H9 (cell line): ENCODE measurements at regions not wholly inside any gene's neighbourhood (a gene's known extent, or its start where the extent isn't known, plus 50 kb on each side); places are given as distances from the start of the nearest gene placed in this dataset.

ENCODE experiments used
- DNase-seq: peaks from one replicate; pipeline ENCODE4 v3.0.0-alpha.2; 2017
- H2AFZ ChIP-seq: one replicate; pipeline ENCODE4 v1.6.1; 2013; ENCODE audit warnings: mild to moderate bottlenecking, low read length, control low read depth, moderate library complexity
- H2AK5ac ChIP-seq: 2 replicates; pipeline ENCODE4 v1.6.1; 2013; ENCODE audit warnings: low read length, control low read depth, mixed read lengths; ENCODE audit not compliant: insufficient read length
- H2BK120ac ChIP-seq: one replicate; pipeline ENCODE4 v1.6.1; 2013; ENCODE audit warnings: low read depth, mild to moderate bottlenecking, low read length, control low read depth, inconsistent platforms; ENCODE audit not compliant: poor library complexity, severe bottlenecking
- H2BK12ac ChIP-seq: 2 replicates; pipeline ENCODE4 v1.6.1; 2013; ENCODE audit warnings: low read length, control low read depth, mixed read lengths, low read depth; ENCODE audit not compliant: insufficient read length
- H2BK15ac ChIP-seq: 2 replicates; pipeline ENCODE4 v1.6.1; 2013; ENCODE audit warnings: low read depth, low read length, control low read depth
- H2BK20ac ChIP-seq: one replicate; pipeline ENCODE4 v1.6.1; 2013; ENCODE audit warnings: low read depth, mild to moderate bottlenecking, low read length, control low read depth, inconsistent platforms; ENCODE audit not compliant: poor library complexity, severe bottlenecking
- H2BK5ac ChIP-seq: 2 replicates; pipeline ENCODE4 v1.6.1; 2013; ENCODE audit warnings: low read length, control low read depth, mixed read lengths; ENCODE audit not compliant: insufficient read length
- H3K14ac ChIP-seq: 2 replicates; pipeline ENCODE4 v1.6.1; 2013; ENCODE audit warnings: low read length, control low read depth; ENCODE audit not compliant: insufficient read depth
- H3K18ac ChIP-seq: 2 replicates; pipeline ENCODE4 v1.6.1; 2013; ENCODE audit warnings: low read depth, mild to moderate bottlenecking, mixed read lengths, low read length, control low read depth; ENCODE audit not compliant: insufficient read length
- H3K23ac ChIP-seq: 2 replicates; pipeline ENCODE4 v1.6.1; 2013; ENCODE audit warnings: low read length, control low read depth, mixed read lengths, low read depth; ENCODE audit not compliant: insufficient read length
- H3K23me2 ChIP-seq: 2 replicates; pipeline ENCODE4 v1.6.1; 2013; ENCODE audit warnings: low read depth, mild to moderate bottlenecking, mixed read lengths, low read length, control low read depth; ENCODE audit not compliant: insufficient read length, poor library complexity, severe bottlenecking
- H3K27ac ChIP-seq: 2 replicates; pipeline ENCODE4 v1.5.1; 2013; ENCODE audit warnings: low read length, control low read depth, mixed read lengths, low read depth; ENCODE audit not compliant: insufficient read length
- H3K27me3 ChIP-seq: 2 replicates; pipeline ENCODE4 v1.6.1; 2013; ENCODE audit warnings: low read length, control low read depth, inconsistent platforms; ENCODE audit not compliant: insufficient read depth
- H3K4ac ChIP-seq: 2 replicates; pipeline ENCODE4 v1.6.1; 2013; ENCODE audit warnings: low read depth, mild to moderate bottlenecking, control low read depth, inconsistent platforms, low read length, moderate library complexity
- H3K4me1 ChIP-seq: 2 replicates; pipeline ENCODE4 v1.6.1; 2013; ENCODE audit warnings: low read length, control low read depth, inconsistent platforms; ENCODE audit not compliant: insufficient read depth
- H3K4me2 ChIP-seq: 2 replicates; pipeline ENCODE4 v1.6.1; 2013; ENCODE audit warnings: low read length, control low read depth, mixed read lengths; ENCODE audit not compliant: insufficient read length, insufficient read depth
- H3K56ac ChIP-seq: 2 replicates; pipeline ENCODE4 v1.6.1; 2013; ENCODE audit warnings: low read depth, mild to moderate bottlenecking, mixed read lengths, low read length, control low read depth; ENCODE audit not compliant: insufficient read length
- H3K79me1 ChIP-seq: 2 replicates; pipeline ENCODE4 v1.6.1; 2013; ENCODE audit warnings: low read depth, mild to moderate bottlenecking, moderate library complexity, low read length, control low read depth, inconsistent platforms; ENCODE audit not compliant: insufficient read depth, poor library complexity, severe bottlenecking
- H3K79me2 ChIP-seq: 2 replicates; pipeline ENCODE4 v1.6.1; 2013; ENCODE audit warnings: low read length, control low read depth, inconsistent platforms; ENCODE audit not compliant: insufficient read depth
- H3K9ac ChIP-seq: 2 replicates; pipeline ENCODE4 v1.6.1; 2013; ENCODE audit warnings: low read length, control low read depth, mixed read lengths; ENCODE audit not compliant: insufficient read length; ENCODE audit errors: extremely low read depth
- H3K9me3 ChIP-seq: one replicate; pipeline ENCODE4 v1.6.1; 2013; ENCODE audit warnings: low read depth, low read length, inconsistent platforms; ENCODE audit not compliant: control insufficient read depth
- H3T11ph ChIP-seq: one replicate; pipeline ENCODE4 v1.6.1; 2013; ENCODE audit warnings: mild to moderate bottlenecking, low read length, control low read depth, inconsistent platforms
- H4K20me1 ChIP-seq: one replicate; pipeline ENCODE4 v1.6.1; 2013; ENCODE audit not compliant: control insufficient read depth, insufficient read length, insufficient read depth
- H4K5ac ChIP-seq: 2 replicates; pipeline ENCODE4 v1.6.1; 2013; ENCODE audit warnings: low read depth, mild to moderate bottlenecking, mixed read lengths, low read length, control low read depth; ENCODE audit not compliant: insufficient read length
- H4K8ac ChIP-seq: replicated peaks from 2 replicates; pipeline ENCODE4 v1.6.1; 2013; ENCODE audit warnings: low read length, control low read depth, mixed read lengths, low read depth; ENCODE audit not compliant: insufficient read length
- H4K91ac ChIP-seq: 2 replicates; pipeline ENCODE4 v1.6.1; 2013; ENCODE audit warnings: low read depth, mild to moderate bottlenecking, moderate library complexity, mixed read lengths, low read length, control low read depth; ENCODE audit not compliant: insufficient read length
- H3K27ac Mint-ChIP-seq, 3 experiments: 2 replicates in 2 of 3; 3 replicates in 1 of 3; pipeline ENCODE4 v1.8.0; 2020 to 2021; ENCODE audit warnings: mixed read lengths in 3 of 3, mild to moderate bottlenecking in 1 of 3, moderate library complexity in 1 of 3
- H3K27me3 Mint-ChIP-seq: 2 replicates; pipeline ENCODE4 v1.8.0; 2021; ENCODE audit warnings: low read depth, mild to moderate bottlenecking, moderate library complexity, mixed read lengths
- H3K36me3 Mint-ChIP-seq, 3 experiments: 2 replicates in 2 of 3; 3 replicates in 1 of 3; pipeline ENCODE4 v1.8.0; 2020 to 2021; ENCODE audit warnings: low read depth in 3 of 3, mixed read lengths in 3 of 3; ENCODE audit not compliant: insufficient read depth in 1 of 3
- H3K4me1 Mint-ChIP-seq, 2 experiments: 2 replicates each; pipeline ENCODE4 v1.8.0; 2020; ENCODE audit warnings: mixed read lengths in 2 of 2
- H3K4me3 Mint-ChIP-seq, 2 experiments: 2 replicates in 1 of 2; 3 replicates in 1 of 2; pipeline ENCODE4 v1.8.0; 2020 to 2021; ENCODE audit warnings: mild to moderate bottlenecking in 2 of 2, mixed read lengths in 2 of 2, moderate library complexity in 1 of 2
- H3K9me3 Mint-ChIP-seq, 2 experiments: 2 replicates in 1 of 2; 3 replicates in 1 of 2; pipeline ENCODE4 v1.8.0; 2020; ENCODE audit warnings: mild to moderate bottlenecking in 2 of 2, mixed read lengths in 2 of 2, moderate library complexity in 1 of 2
- CTCF ChIP-seq: fragments of 200-600 bp; sonication (generic); conservative IDR thresholded peaks from 3 replicates; pipeline ENCODE4 v1.8.0; 2021; ENCODE audit warnings: antibody characterized with exemption, mild to moderate bottlenecking
- WGBS: extraction: QIAGEN DNeasy Blood & Tissue Kit; methylation state at CpG from one replicate; pipeline ENCODE4 v1.1.7; 2013; ENCODE audit warnings: missing lambda C conversion rate, low lambda C conversion rate, mixed read lengths; ENCODE audit not compliant: insufficient read length; ENCODE audit errors: extremely low coverage; 5-methylcytosine and 5-hydroxymethylcytosine counted together

DNA sequence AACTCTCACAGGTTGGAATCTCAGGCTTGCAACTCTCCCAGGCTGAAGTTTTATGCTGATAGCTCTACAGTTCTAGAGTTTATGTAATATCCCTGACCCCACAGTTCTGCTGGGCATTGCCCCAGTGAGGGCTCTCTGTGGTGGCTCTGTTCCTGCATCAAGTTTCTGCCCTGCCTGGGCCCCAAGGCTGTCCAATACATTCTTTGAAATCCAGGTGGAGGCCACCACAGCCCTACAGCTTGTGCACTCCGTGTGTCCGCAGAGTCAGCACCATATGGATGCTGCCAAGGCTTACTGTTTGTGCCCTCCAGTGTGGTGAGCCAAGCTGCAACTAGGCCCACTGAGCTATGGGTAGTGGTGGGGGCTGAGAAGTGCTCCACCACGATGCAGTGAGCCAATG lies 1141.2 kb upstream of the EPHA6 start:
- H3K9ac ChIP-seq, result no peak overlapping the region
- no peak overlapping the region for H3K27ac Mint-ChIP-seq
- no peak overlapping the region for H2AK5ac ChIP-seq

More for the DNA sequence above, 1141.2 kb upstream of the EPHA6 start:
- H4K91ac ChIP-seq, result no peak overlapping the region
- no peaks in the 10 kb centered on the region for H3K79me2 ChIP-seq
- Mint-ChIP-seq H3K9me3 (no peaks in the 10 kb centered on the region), H3K36me3 (no peaks in the 10 kb centered on the region), H3K4me3 (no peak overlapping the region), H3K4me1 (no peaks in the 10 kb centered on the region), H3K27me3 (no peaks in the 10 kb centered on the region)
- no peak overlapping the region for H4K5ac ChIP-seq
- no peaks in the 10 kb centered on the region for H4K20me1 ChIP-seq
- no CpG with 5 or more reads among the region's 3 CpGs for WGBS
- no peak overlapping the region for H3K4me2 ChIP-seq
- H3T11ph ChIP-seq, result no peak overlapping the region
- H3K23me2 ChIP-seq, result no peaks in the 10 kb centered on the region
- H2BK12ac ChIP-seq, result no peak overlapping the region
- H2BK5ac ChIP-seq, result no peak overlapping the region
- no peaks in the 10 kb centered on the region for H3K4me1 ChIP-seq
- H3K23ac ChIP-seq, result no peak overlapping the region
- no peak overlapping the region for H2BK120ac ChIP-seq
- no peaks in the 10 kb centered on the region for H3K27me3 ChIP-seq
- H2AFZ ChIP-seq, result no peak overlapping the region
- H3K9me3 ChIP-seq, result no peaks in the 10 kb centered on the region
- H3K79me1 ChIP-seq, result no peaks in the 10 kb centered on the region
- no peak for TF ChIP-seq CTCF
- H4K8ac ChIP-seq, result no peak overlapping the region
- H3K4ac ChIP-seq, result no peak overlapping the region
- no peak overlapping the region; the same call in 1 of the 2 replicates for H3K14ac ChIP-seq
- H2BK15ac ChIP-seq, result no peak overlapping the region
- DNase-seq, result no peak
- H3K18ac ChIP-seq, result no peak overlapping the region
- H3K27ac ChIP-seq, result no peak overlapping the region
- no peak overlapping the region for H3K56ac ChIP-seq
- H2BK20ac ChIP-seq, result no peak overlapping the region
